Spleen (tissue), 7 donors: ENCODE measurements at regions not wholly inside any gene's neighbourhood (a gene's known extent, or its start where the extent isn't known, plus 50 kb on each side); places are given as distances from the start of the nearest gene placed in this dataset.

Experiments
- POLR2A ChIP-seq, 3 donors: fragments of 450-650 bp; IDR thresholded peaks; one replicate each; pipeline ENCODE4 v1.5.1; 2017; ENCODE audit warnings: antibody characterized with exemption in 3 of 3, mild to moderate bottlenecking in 1 of 3
- POLR2AphosphoS5 ChIP-seq, 3 donors: sonication (generic); formaldehyde crosslinking; IDR thresholded peaks; one replicate each; pipeline ENCODE4 v1.5.1; 2017; ENCODE audit warnings: antibody characterized with exemption in 3 of 3
- TF ChIP-seq, protein P1 (sequence below), 11 experiments: fragments of 200-600 bp in 7 of 11; fragments of 450-650 bp in 4 of 11; sonication (generic) in 4 of 11; IDR thresholded peaks in 8 of 11; conservative IDR thresholded peaks in 3 of 11; 1 replicate in 7 of 11; 2 replicates in 4 of 11; pipeline versions ENCODE4 v1.4.0 to v1.8.0; 2016 to 2021; ENCODE audit warnings: antibody characterized with exemption in 11 of 11, inconsistent platforms in 4 of 11, mild to moderate bottlenecking in 1 of 11
- donor health status: DM: no; HTN: no; CAD: no; lungs with moderate emphysema.
- donor health status: DM: no; HTN: no; CAD: no.
- donor health status: DM: no; HTN: no; CAD: no.

DNA sequence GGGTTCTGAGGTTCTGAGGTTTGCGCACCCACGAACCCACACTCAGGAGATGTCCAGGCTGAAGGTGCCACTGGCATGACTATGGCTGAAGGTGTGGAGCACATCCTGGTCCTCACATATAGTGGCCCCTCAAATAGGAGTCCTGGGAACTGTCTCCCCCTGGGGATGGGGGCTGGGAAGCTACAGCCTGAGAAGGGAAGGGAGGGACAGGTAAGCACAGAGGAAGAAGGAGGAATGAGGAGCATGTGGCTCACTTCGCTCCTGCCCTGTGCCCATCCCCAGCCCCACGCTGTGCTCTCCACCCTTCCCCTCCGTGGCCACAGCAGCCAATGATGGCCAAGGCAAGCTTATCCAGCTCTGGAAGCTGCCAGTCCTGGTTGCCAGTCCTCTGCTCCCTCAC is 123.9 kb upstream of the LHX1 start:
- TF ChIP-seq, protein P1, sequence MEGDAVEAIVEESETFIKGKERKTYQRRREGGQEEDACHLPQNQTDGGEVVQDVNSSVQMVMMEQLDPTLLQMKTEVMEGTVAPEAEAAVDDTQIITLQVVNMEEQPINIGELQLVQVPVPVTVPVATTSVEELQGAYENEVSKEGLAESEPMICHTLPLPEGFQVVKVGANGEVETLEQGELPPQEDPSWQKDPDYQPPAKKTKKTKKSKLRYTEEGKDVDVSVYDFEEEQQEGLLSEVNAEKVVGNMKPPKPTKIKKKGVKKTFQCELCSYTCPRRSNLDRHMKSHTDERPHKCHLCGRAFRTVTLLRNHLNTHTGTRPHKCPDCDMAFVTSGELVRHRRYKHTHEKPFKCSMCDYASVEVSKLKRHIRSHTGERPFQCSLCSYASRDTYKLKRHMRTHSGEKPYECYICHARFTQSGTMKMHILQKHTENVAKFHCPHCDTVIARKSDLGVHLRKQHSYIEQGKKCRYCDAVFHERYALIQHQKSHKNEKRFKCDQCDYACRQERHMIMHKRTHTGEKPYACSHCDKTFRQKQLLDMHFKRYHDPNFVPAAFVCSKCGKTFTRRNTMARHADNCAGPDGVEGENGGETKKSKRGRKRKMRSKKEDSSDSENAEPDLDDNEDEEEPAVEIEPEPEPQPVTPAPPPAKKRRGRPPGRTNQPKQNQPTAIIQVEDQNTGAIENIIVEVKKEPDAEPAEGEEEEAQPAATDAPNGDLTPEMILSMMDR (IDR thresholded peaks at IDR 0.05 in 8 of 11, conservative IDR thresholded peaks at IDR 0.05 in 3 of 11) = no peak
- TF ChIP-seq POLR2AphosphoS5 (IDR thresholded peaks at IDR 0.05) (no peak), POLR2A (IDR thresholded peaks at IDR 0.05) (no peak)
